ENCODE measurements at regions not wholly inside any gene's neighbourhood (a gene's known extent, or its start where the extent isn't known, plus 50 kb on each side); places are given as distances from the start of the nearest gene placed in this dataset.

GRCh38 chr12:30463636-30464035 is 232.0 kb downstream of the IPO8 start:
- TF ChIP-seq CTCF (IDR thresholded peaks at IDR 0.05) (no peak), POLR2A (IDR thresholded peaks at IDR 0.05) (no peak)

All from testis (tissue), 2 donors.